ENCODE measurements at regions not wholly inside any gene's neighbourhood (a gene's known extent, or its start where the extent isn't known, plus 50 kb on each side); places are given as distances from the start of the nearest gene placed in this dataset.

DNA sequence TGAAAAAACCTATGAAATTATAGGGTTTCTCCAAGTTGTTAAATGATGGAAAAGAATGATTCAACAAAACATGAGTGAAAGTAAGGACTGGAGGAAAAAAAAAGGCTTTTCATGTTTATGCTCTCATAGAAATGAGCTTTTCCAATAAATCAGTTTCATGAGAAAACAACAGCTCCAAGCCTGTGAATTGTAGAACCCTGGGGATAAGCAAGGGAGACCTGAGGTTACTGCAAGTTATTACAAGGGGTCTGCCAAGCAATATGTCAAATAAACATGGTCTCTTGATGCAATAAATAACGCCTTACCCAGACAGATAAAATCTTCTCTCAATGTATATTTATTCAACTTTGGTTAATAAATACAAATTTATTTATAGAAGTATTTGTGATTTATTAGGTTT is 577.9 kb upstream of the GCFC2 start:
- no peaks in the 10 kb centered on the region for H3K79me2 ChIP-seq (ENCODE audit: insufficient read depth, low read length)
- no peak overlapping the region for H3K4me3 ChIP-seq (ENCODE audit: low read depth in 1 of 2, low read length in 2 of 2)
- no peaks in the 10 kb centered on the region for H4K20me1 ChIP-seq (ENCODE audit: insufficient read depth, low read length)
- H2AFZ ChIP-seq (ENCODE audit: low read depth, low read length), result no peak overlapping the region
- no peaks in the 10 kb centered on the region for H3K9me3 ChIP-seq (ENCODE audit: insufficient read depth, low read length, severe bottlenecking)
- TF ChIP-seq, protein P1, sequence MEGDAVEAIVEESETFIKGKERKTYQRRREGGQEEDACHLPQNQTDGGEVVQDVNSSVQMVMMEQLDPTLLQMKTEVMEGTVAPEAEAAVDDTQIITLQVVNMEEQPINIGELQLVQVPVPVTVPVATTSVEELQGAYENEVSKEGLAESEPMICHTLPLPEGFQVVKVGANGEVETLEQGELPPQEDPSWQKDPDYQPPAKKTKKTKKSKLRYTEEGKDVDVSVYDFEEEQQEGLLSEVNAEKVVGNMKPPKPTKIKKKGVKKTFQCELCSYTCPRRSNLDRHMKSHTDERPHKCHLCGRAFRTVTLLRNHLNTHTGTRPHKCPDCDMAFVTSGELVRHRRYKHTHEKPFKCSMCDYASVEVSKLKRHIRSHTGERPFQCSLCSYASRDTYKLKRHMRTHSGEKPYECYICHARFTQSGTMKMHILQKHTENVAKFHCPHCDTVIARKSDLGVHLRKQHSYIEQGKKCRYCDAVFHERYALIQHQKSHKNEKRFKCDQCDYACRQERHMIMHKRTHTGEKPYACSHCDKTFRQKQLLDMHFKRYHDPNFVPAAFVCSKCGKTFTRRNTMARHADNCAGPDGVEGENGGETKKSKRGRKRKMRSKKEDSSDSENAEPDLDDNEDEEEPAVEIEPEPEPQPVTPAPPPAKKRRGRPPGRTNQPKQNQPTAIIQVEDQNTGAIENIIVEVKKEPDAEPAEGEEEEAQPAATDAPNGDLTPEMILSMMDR (IDR thresholded peaks at IDR 0.05; ENCODE audit: borderline replicate concordance, extremely low read depth, low read length, poor library complexity, severe bottlenecking), result no peak
- TF ChIP-seq EZH2 (IDR thresholded peaks at IDR 0.05; ENCODE audit: borderline replicate concordance, low read depth, low read length, severe bottlenecking), result no peak
- H3K27me3 ChIP-seq (ENCODE audit: insufficient read depth, low read length, poor library complexity), result no peaks in the 10 kb centered on the region
- H3K4me1 ChIP-seq (ENCODE audit: insufficient read depth, low read length), result no peaks in the 10 kb centered on the region
- DNase-seq (no peak), ATAC-seq (ENCODE audit: insufficient read depth, low read depth) (no peak)
- no peaks in the 10 kb centered on the region for H3K36me3 ChIP-seq (ENCODE audit: insufficient read depth, low read length)
- H3K4me2 ChIP-seq (ENCODE audit: insufficient read depth, low read length), result no peak overlapping the region
- H3K9ac ChIP-seq (ENCODE audit: low read depth, low read length), result no peak overlapping the region
- H3K27ac ChIP-seq (ENCODE audit: low read length), result no peak overlapping the region

DNA sequence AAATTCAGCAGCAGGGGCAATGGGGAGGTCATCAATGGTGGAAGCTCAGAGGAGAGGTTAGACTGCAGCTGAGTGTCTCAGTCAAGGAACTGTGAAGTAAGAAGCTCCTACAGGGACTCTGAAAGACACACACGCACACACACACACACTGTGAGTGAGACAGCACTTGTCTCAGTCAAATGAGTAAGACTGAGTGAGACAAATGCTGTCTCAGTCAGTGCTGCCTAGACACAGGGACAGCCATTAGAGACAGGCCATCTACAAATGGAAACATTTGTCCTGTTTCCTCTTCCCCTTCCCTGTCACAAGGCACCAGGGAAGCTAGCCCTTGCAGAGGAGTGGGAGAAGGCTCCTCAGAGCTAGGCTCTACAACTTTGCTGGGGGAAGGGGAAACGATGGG is 577.4 kb upstream of the GCFC2 start:
- no peaks in the 10 kb centered on the region for H3K27me3 ChIP-seq (ENCODE audit: insufficient read depth, low read length, poor library complexity)

DNA sequence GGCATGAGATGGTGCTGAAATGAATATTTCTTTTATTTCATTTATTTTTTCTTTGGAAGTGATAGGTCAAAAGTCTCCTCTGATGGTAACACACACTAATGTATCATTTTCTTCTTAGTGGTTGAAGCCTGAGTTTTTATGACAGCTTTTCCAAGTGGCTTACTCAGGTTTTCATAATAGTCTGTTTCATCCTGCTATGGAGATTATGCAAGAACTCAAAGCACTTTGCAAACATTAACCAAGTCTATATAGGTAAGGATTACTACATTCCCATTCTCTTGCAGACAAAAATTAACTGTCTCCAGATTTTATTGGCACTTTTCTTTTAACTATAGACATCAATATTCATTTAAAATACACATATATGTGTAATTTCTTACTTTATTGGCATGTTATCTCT is 572.6 kb upstream of the GCFC2 start:
- H2AFZ ChIP-seq (ENCODE audit: low read depth, low read length), result no peak overlapping the region
- ATAC-seq (ENCODE audit: insufficient read depth, low read depth) (no peak), DNase-seq (no peak)
- H3K36me3 ChIP-seq (ENCODE audit: insufficient read depth, low read length), result no peaks in the 10 kb centered on the region
- TF ChIP-seq, protein P1 (IDR thresholded peaks at IDR 0.05; ENCODE audit: borderline replicate concordance, extremely low read depth, low read length, poor library complexity, severe bottlenecking), result no peak
- no peak for TF ChIP-seq EZH2 (IDR thresholded peaks at IDR 0.05; ENCODE audit: borderline replicate concordance, low read depth, low read length, severe bottlenecking)
- H3K4me3 ChIP-seq (ENCODE audit: low read depth in 1 of 2, low read length in 2 of 2), result no peak overlapping the region
- H4K20me1 ChIP-seq (ENCODE audit: insufficient read depth, low read length), result no peaks in the 10 kb centered on the region
- no peak overlapping the region for H3K9ac ChIP-seq (ENCODE audit: low read depth, low read length)
- H3K27ac ChIP-seq (ENCODE audit: low read length), result no peak overlapping the region
- H3K4me2 ChIP-seq (ENCODE audit: insufficient read depth, low read length), result no peak overlapping the region
- H3K27me3 ChIP-seq (ENCODE audit: insufficient read depth, low read length, poor library complexity), result peaks cover 3% of the 10 kb centered on the region
- H3K79me2 ChIP-seq (ENCODE audit: insufficient read depth, low read length), result no peaks in the 10 kb centered on the region
- no peaks in the 10 kb centered on the region for H3K9me3 ChIP-seq (ENCODE audit: insufficient read depth, low read length, severe bottlenecking)
- no peaks in the 10 kb centered on the region for H3K4me1 ChIP-seq (ENCODE audit: insufficient read depth, low read length)

More for the DNA sequence above, 577.4 kb upstream of the GCFC2 start:
- Histone ChIP-seq H3K79me2 (ENCODE audit: insufficient read depth, low read length) (no peaks in the 10 kb centered on the region), H3K36me3 (ENCODE audit: insufficient read depth, low read length) (no peaks in the 10 kb centered on the region), H3K9ac (ENCODE audit: low read depth, low read length) (no peak overlapping the region), H3K4me1 (ENCODE audit: insufficient read depth, low read length) (no peaks in the 10 kb centered on the region), H2AFZ (ENCODE audit: low read depth, low read length) (no peak overlapping the region), H3K9me3 (ENCODE audit: insufficient read depth, low read length, severe bottlenecking) (no peaks in the 10 kb centered on the region), H4K20me1 (ENCODE audit: insufficient read depth, low read length) (no peaks in the 10 kb centered on the region), H3K4me3 (ENCODE audit: low read depth in 1 of 2, low read length in 2 of 2) (no peak overlapping the region), H3K27ac (ENCODE audit: low read length) (no peak overlapping the region), H3K4me2 (ENCODE audit: insufficient read depth, low read length) (no peak overlapping the region)
- ATAC-seq (ENCODE audit: insufficient read depth, low read depth), result no peak
- DNase-seq, result no peak
- no peak for TF ChIP-seq EZH2 (IDR thresholded peaks at IDR 0.05; ENCODE audit: borderline replicate concordance, low read depth, low read length, severe bottlenecking)
- TF ChIP-seq, protein P1 (IDR thresholded peaks at IDR 0.05; ENCODE audit: borderline replicate concordance, extremely low read depth, low read length, poor library complexity, severe bottlenecking), result no peak
